Stimulated activated CD4-positive, alpha-beta T cell treated with anti-CD3 and anti-CD28 coated beads, Interleukin-4, amount 100 ng/mL, for 48 hours (primary cell): ENCODE measurements at regions not wholly inside any gene's neighbourhood (a gene's known extent, or its start where the extent isn't known, plus 50 kb on each side); places are given as distances from the start of the nearest gene placed in this dataset.
A peak's percentile ranks its signal among the peaks of the same experiment; 100 is the strongest.
"Not testable (repeated sequence)": the region's sequence is repeated elsewhere in the genome, so short reads cannot be mapped to it uniquely, and the experiment has no call there.

ENCODE experiments used
- DNase-seq, 2 donors: peaks; one replicate each; pipeline ENCODE4 v3.0.0-alpha.2; 2020; ENCODE audit warnings: low read depth in 2 of 2

GRCh38 chr10:62699148-62699547 is 105.4 kb upstream of the ADO start:
- no peak for DNase-seq

DNA sequence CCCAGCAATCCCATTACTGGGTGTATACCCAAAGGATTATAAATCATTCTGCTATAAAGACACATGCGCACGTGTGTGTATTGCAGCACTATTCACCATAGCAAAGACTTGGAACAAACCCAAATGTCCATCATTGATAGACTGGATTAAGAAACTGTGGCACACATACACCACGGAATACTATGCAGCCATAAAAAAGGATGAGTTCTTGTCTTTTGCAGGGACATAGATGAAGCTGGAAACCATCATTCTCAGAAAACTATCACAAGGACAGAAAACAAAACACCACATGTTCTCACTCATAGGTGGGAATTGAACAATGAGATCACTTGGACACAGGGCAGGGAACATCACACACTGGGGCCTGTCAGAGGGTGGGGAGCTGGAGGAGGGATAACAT is 100.4 kb upstream of the ADO start:
- DNase-seq = not testable (repeated sequence)

DNA sequence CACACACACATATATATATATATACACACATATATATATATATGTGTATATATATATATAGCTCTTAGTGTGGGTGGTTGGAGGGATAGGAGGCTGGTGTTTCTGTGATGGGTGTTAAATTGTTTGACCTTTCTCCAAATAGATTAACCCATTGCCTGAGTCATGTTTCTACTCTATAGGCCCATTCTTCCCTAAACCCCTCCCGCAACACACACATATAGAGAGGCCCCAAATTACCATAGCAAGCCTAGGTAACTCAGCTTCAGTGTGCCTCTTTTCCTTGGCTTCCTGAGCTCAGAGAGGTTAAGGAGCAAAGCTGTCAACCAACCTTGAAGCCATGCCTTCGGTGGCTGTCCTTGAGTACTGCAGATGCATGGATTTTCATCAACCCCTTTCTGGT is 98.7 kb upstream of the ADO start:
- no peak for DNase-seq

DNA sequence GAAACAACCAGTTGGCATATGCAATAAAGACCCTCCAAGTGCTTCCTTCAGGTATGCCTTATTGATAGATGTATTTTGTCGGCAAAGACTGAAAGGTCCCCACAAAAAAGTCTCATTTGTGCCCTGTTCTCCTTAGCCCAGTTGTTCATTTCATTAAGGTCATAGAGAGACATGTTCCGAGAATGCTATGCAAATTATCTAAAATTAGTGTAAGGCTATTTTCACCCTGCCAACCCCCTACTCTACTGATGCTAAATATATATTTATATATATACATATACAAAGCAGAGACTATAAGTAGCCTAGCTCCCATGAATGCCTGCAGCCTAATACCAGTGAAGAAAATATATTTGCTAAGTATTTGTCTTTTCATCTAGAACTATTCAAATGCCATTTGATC is 96.7 kb upstream of the ADO start:
- no peak for DNase-seq

DNA sequence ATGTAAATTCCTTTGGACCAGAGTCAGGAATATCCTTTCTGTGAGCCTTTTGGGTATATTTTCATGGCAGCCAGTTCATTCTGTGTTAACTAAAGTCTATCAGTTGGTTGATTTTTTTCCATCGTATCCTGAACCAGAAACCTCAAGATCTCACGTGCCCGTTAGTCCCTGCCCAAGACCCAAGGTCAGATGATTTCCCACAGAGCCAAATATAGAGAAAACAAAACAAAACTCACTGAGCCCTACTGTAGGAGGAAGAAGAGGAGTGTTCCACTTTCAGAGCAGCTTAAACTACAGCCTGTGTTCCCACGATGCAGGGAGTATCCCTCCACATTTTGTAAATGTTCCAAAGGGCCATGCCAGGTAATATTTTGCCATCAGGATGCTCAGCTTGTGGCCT is 96.0 kb upstream of the ADO start:
- no peak for DNase-seq

DNA sequence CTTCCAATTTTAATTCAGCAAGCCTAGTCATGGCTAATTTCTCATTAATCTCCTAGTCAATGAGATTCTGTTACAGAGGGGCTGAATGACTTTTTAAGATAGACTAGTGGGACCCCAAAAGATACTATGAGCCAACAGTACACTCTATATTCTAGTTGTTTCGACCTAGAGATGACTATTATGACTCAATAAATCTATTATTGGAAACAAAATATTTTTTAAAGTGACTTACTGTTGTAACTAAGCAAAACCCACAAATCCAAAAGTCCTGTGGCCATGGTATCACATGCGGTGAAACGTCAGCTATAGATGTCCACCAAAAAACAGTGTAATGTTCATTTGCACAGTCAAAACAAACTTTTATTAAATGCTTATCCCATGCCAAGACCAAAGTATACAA is 95.3 kb upstream of the ADO start:
- no peak for DNase-seq

- DNase-seq = no peak
Observed at GRCh38 chr10:62710182-62710581, 94.3 kb upstream of the ADO start.

- no peak for DNase-seq
Observed at GRCh38 chr10:62715383-62715782, 89.1 kb upstream of the ADO start.

DNA sequence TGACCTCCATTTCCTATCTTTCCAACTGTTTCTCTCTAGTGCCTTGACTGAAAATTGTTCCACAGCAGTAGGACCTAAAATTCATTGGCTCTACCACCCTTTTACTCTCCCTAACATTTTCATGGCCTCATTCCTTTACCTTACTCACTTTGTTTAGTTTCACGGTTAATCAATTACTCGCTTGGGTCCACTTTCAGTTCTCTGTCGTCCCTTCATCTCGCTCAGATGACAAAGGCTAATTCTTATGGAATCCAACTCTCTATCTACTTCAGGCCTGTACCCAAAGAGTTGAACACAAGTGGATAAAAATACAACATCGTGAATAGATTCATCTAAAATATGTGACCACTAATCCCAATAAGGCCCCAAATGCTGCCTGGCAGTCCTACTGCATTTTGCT is 85.9 kb upstream of the ADO start:
- no peak for DNase-seq

GRCh38 chr10:62719061-62719460 is 85.5 kb upstream of the ADO start:
- DNase-seq = no peak

DNA sequence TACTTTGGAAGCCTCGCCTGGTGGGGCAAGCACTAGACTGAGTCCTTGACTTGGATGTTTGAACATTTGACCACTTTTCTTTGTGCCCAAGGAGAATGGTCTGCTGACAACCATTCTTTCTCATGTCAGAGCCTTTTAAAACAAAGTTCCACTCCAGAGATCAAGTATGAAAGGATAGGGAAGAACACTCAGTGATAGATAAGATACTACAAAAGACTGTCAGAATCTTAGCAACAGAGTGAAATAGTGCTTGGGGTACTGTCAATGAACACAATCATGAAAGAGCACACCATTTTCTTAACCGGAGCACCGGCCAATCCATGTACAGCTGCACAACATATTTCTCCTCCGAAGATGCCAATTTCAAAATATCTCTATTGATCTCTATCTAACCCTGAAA is 82.8 kb upstream of the ADO start:
- no peak for DNase-seq

DNA sequence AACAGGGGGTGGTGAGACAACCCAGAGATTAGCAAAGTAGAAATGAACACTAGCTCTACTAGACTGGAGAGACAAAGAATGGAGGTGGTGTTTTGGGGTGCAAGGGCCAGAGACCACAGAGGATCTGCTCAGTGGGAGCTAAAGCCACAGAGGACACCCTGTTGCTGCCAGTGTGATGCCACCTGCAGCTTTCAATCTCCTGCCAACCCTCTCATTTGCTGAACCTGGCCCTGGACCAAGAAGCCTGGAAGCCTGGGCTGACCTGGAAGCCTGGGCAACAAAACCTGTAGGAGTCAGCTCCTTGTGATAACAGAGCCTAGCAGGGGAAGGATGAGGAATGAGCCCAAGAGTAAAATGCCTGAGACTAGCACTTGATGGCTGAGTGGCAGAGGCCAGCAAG is 81.1 kb upstream of the ADO start:
- DNase-seq = no peak

- no peak for DNase-seq
Observed at GRCh38 chr10:62724465-62724864, 80.1 kb upstream of the ADO start.

DNA sequence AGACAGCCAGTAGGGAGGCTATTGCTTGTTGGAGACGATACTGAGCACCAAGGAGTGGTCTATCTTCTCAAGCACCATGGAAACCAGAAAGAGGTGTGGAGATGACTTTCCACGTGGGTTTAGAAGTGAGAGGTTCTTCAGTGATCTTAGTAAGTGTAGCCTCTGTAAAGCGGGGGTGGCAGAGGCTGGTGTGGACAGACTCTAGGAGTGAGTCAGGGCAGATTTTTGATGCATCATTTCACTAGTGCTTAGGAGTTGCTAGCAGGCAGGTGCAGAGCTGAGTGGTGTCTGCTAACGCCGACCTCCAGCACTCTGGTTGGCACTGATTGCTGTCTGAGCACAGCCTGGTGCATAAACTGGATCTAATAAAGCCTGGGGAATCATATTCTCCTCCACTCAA is 78.4 kb upstream of the ADO start:
- peak; percentile 40 to 75 for DNase-seq

GRCh38 chr10:62726638-62727037 is 77.9 kb upstream of the ADO start:
- DNase-seq = no peak

DNA sequence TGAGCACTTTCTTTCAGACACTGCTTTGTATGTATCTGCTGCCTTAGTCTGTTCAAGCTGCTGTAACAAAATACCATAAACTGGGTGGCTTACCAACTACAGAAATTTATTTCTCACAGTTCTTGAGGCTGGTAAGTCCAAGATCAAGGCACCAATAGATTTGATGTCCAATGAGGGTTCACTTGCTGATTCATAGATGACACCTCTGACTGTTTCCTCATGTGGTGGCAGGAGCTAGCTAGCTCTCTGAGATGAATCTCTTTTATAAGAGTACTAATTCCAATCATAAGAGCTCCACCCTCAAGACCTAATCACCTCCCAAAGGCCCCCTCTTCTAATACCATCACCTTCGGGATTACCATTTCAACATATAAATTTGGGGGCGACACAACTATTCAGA is 76.6 kb upstream of the ADO start:
- DNase-seq = no peak

DNA sequence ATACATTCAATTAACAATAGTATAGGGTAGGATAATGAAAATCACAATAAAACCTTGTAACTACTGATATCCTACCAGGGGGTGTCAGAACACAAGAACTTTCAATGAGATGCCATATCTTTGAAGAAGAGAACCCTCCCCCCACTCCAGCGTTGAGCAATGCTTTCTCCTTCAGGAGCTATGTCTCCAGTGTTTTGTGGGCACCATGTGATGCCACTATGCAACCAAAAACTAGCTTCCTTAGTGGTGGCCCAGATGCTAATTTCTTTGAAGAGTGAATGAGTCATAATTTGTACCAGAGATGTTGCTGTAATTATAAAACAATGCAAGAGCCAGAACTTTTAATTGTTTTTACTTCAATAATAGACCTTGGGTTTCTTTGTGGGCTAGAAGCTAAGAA is 76.0 kb upstream of the ADO start:
- DNase-seq = no peak

GRCh38 chr10:62732841-62733653 is 71.5 kb upstream of the ADO start:
- peak in 1 of 2 donors; percentile 20 for DNase-seq

- DNase-seq = no peak
Observed at GRCh38 chr10:62733654-62734293, 70.7 kb upstream of the ADO start.

GRCh38 chr10:62734781-62735463 is 69.6 kb upstream of the ADO start:
- DNase-seq = no peak

- no peak for DNase-seq
Observed at GRCh38 chr10:62735464-62736167, 68.9 kb upstream of the ADO start.

DNA sequence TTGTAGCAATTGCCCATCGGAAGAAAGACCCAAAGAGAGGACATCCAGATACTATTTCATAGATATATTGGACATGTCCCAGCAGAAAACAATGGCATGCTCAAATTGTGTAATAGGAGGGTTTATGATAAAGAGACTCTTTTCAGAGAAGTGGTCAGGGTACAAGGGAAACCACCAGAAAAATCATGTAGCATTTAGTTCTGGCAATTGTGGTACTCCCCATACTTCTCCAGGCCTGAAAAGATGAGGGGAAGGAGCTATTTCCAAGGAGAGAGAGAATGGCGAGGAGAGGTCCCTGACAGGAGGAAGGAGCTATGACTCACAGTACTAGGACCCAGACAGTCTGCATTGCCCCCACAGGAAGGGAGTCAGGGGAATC is 68.4 kb upstream of the ADO start:
- DNase-seq = no peak
